ENCODE measurements at regions not wholly inside any gene's neighbourhood (a gene's known extent, or its start where the extent isn't known, plus 50 kb on each side); places are given as distances from the start of the nearest gene placed in this dataset.

DNA sequence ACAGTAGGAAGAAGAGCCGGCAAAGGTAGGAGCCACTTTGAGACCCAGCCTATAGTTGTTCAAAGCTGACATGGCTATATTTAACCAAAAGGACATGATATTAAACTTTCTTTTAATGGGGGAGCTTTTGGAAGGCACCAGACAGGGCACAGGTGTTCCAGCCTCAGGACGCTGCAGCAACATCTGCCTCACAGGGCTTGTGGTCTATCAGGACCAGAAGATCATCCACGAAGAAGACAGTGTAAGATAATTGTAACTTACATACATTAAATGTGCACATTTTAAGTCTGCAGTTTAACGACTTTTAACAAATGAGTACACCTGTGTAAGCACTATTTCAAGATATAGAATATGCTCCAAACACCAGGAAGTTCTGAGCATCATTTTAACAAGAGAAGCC lies 168.2 kb upstream of the PMEPA1 start:
- intact Hi-C loops (cut with DNase I), result no loop called here
- Histone ChIP-seq H3K27me3 (ENCODE audit: low read depth) (no peaks in the 10 kb centered on the region), H3K4me1 (no peaks in the 10 kb centered on the region), H3K9me3 (no peaks in the 10 kb centered on the region), H3K36me3 (no peaks in the 10 kb centered on the region), H3K4me3 (no peak overlapping the region), H3K27ac (no peak overlapping the region)
- DNase-seq (no peak), ATAC-seq (no peak)
- TF ChIP-seq, protein P1, sequence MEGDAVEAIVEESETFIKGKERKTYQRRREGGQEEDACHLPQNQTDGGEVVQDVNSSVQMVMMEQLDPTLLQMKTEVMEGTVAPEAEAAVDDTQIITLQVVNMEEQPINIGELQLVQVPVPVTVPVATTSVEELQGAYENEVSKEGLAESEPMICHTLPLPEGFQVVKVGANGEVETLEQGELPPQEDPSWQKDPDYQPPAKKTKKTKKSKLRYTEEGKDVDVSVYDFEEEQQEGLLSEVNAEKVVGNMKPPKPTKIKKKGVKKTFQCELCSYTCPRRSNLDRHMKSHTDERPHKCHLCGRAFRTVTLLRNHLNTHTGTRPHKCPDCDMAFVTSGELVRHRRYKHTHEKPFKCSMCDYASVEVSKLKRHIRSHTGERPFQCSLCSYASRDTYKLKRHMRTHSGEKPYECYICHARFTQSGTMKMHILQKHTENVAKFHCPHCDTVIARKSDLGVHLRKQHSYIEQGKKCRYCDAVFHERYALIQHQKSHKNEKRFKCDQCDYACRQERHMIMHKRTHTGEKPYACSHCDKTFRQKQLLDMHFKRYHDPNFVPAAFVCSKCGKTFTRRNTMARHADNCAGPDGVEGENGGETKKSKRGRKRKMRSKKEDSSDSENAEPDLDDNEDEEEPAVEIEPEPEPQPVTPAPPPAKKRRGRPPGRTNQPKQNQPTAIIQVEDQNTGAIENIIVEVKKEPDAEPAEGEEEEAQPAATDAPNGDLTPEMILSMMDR (IDR thresholded peaks at IDR 0.05), result no peak

- no peaks in the 10 kb centered on the region for H3K36me3 ChIP-seq
- intact Hi-C loops (cut with DNase I), result no loop called here
Measured at GRCh38 chr20:57877131-57877824, 167.5 kb upstream of the PMEPA1 start.

DNA sequence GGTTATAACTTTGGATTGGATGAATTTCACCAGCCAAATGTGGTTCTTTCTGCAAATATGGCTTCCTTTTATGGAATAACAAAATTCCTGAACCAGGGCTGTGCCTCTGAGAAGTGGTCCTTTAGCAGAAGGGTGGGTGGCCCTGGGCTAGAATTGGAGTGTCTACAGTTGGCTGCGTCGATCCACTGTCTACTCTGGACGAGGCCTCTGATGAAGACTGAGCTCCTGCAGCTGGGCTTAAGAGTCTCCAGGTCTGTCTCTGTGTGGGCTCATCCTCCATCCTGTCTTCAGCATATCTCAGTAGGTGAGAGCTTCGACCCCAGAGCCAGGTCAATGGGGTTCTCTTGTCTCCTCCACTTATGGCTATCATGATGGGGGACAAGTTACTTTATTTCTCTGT lies 166.3 kb upstream of the PMEPA1 start:
- Histone ChIP-seq H3K9me3 (no peaks in the 10 kb centered on the region), H3K36me3 (no peaks in the 10 kb centered on the region), H3K27me3 (ENCODE audit: low read depth) (no peaks in the 10 kb centered on the region), H3K4me3 (no peak overlapping the region), H3K27ac (no peak overlapping the region), H3K4me1 (no peaks in the 10 kb centered on the region)
- DNase-seq (no peak), ATAC-seq (no peak)
- intact Hi-C loops (cut with DNase I), result no loop called here
- TF ChIP-seq, protein P1 (IDR thresholded peaks at IDR 0.05), result no peak

More at GRCh38 chr20:57877131-57877824, 167.5 kb upstream of the PMEPA1 start:
- no peak for ATAC-seq
- Histone ChIP-seq H3K4me3 (no peak overlapping the region), H3K9me3 (no peaks in the 10 kb centered on the region), H3K27ac (no peak overlapping the region), H3K4me1 (no peaks in the 10 kb centered on the region), H3K27me3 (ENCODE audit: low read depth) (no peaks in the 10 kb centered on the region)
- TF ChIP-seq, protein P1 (IDR thresholded peaks at IDR 0.05), result no peak
- no peak for DNase-seq

DNA sequence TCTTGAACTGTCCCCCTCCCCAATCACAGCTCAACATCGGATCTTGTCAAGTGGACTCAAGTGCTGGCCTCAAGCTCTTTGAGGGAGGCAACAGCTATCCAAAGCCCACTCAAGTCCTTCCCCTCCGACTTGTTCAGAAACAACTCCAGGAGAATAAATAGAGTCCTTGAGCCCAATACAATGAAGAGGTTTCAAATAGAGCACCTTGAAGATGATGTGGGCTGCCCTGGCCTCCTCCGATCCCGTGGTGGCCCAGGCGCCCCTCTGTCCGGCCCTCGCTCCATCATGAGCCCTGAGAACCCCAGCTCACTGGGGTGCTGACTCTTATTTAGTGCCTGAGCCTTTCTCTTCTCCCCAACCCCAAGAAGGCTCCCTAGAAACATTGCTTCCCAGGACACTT lies 164.3 kb upstream of the PMEPA1 start:
- intact Hi-C loops (cut with DNase I), result no loop called here
- Histone ChIP-seq H3K4me3 (no peak overlapping the region), H3K4me1 (no peaks in the 10 kb centered on the region), H3K27ac (no peak overlapping the region), H3K36me3 (no peaks in the 10 kb centered on the region), H3K27me3 (ENCODE audit: low read depth) (no peaks in the 10 kb centered on the region), H3K9me3 (no peaks in the 10 kb centered on the region)
- no peak for ATAC-seq
- no peak for DNase-seq
- TF ChIP-seq, protein P1 (IDR thresholded peaks at IDR 0.05), result no peak

DNA sequence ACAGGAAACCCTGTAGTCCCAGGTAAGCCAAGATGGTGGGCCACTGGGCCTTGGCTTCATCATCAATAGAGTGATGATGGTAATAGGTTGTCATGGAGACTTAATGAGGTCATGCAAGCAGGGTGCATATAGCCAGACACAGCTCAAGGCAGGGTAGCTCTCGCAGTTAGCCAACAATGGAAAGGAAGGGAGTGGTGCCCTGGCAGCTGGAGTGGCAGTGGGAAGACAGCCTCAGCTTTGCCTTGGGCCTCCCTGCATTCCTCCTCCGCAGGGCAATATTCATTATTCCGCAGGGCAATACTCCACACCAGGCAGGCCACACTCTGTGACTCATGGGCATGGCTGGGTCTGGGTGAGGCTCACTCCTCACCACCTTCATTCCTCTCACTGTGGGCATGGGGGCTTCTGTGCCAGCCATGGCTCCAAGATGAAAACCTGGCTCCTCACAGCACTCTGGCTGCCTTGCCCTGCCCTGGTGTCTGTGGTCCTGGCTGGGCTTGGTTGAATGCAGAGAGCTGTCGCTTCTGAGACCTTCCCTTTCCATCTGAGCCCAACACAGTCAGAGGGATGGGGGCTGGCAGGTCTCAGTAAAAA lies 163.1 kb upstream of the PMEPA1 start:
- Histone ChIP-seq H3K4me3 (no peak overlapping the region), H3K27ac (no peak overlapping the region), H3K9me3 (no peaks in the 10 kb centered on the region), H3K36me3 (no peaks in the 10 kb centered on the region), H3K4me1 (no peaks in the 10 kb centered on the region), H3K27me3 (ENCODE audit: low read depth) (no peaks in the 10 kb centered on the region)
- DNase-seq (no peak), ATAC-seq (no peak)
- intact Hi-C loops (cut with DNase I), result no loop called here
- TF ChIP-seq, protein P1 (IDR thresholded peaks at IDR 0.05), result no peak
